HG03175 (cell line): ENCODE measurements at regions not wholly inside any gene's neighbourhood (a gene's known extent, or its start where the extent isn't known, plus 50 kb on each side); places are given as distances from the start of the nearest gene placed in this dataset.

Experiments used
- ATAC-seq: cut with Tn5 transposase; IDR thresholded peaks from one replicate; pipeline ENCODE4 v1.9.1; 2021; ENCODE audit warnings: mild to moderate bottlenecking, moderate library complexity; ENCODE audit not compliant: unreplicated experiment

- no peak for ATAC-seq
Measured at GRCh38 chr6:15780437-15780836, 117.6 kb upstream of the DTNBP1 start.

- ATAC-seq: no peak
Measured at GRCh38 chr6:15779726-15780125, 116.9 kb upstream of the DTNBP1 start.

GRCh38 chr6:15776458-15776980, 113.7 kb upstream of the DTNBP1 start:
- peak; percentile 68 for ATAC-seq

- no peak for ATAC-seq
Measured at GRCh38 chr6:15775741-15776140, 112.9 kb upstream of the DTNBP1 start.

DNA sequence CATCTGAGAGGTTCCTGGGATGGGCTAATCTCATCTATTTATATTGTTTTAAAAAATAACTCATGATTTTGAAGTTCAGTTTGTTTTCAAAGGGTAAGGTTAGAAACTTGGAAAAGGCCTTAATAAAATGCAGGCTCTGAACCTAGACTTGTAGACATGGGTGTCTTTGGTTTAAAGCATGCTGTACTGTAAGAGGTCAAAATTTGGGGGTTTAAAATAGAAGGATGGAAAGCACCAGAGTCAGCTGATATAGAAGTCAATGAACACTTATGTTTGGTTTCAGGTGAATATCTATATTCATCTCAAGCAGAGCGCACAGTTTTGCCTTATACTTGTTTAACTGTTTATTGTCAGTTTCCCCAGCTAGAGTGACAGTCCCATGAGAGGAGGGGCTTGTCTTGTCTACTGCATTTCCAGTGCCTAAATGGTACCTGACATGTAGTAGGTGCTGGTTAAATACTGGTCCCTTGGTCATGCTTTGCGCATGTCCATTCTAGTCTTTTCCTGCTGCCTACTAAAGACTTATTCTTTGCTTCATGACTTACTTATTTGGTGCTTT, 112.3 kb upstream of the DTNBP1 start:
- no peak for ATAC-seq

DNA sequence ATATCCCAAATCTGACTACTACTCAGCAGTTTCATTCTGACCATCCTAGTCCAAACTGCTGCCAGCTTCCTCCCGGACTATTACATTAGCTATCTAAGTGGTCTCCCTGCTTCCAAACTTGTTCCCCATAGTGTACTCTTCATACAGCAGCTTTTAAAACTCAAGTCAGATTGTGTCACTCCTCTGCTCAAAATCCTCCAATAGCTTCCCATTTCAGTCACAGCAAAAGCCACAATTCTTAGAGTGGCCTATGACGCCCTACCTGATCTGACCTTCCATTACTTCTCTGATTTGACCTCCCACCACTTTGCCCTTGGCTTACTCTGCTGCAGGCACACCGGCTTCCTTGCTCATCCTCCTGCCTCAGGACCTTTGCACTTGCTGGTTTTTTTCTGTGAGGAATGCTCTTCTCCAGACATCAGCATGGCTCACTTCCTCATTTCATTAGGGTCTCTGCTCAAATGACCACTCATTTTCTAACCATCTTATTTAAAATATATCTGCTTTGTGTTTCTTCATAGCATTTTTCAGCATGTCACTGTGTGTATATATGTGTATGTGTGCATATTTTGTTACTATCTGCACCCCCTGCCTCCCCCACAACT, 111.1 kb upstream of the DTNBP1 start:
- ATAC-seq: no peak

DNA sequence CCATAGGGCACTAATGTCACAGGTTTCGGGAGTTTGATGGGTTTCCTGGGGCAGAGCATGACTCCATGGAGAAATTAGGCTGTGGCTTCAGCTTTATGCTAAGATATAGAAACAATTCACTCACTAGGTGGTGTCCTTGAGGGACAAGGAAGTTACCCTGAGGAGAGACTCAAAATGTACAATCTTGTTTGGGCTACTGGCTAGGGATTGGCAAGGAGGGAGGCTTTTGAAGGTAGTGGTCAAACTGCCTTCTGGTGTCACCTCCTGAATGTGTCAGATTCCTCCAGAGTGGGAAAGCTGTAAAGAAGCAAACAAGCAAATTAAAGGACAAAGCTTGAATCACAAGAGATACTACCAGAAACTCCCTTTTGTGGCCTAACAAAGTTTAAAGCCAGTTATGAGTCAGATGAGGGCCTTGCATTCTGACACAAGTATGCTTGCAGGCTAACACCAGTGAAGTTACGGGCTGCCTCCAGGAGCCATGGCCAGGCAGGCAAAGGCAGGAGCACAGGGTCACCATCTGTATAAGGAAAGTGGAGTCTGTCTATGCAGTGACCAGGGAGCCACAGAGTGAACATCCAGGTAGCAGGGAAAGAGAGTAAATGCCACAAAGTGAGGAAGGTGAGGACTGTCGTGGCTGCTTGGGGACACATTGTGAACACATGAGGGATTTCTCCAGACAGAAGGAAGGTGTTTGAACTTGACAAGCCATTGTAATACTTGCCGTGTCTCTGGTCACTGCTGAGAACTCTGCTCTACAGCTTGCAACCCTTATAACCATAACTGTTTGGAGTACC, 107.7 kb upstream of the DTNBP1 start:
- peak; percentile 74 for ATAC-seq

- no peak for ATAC-seq
Measured at GRCh38 chr6:15769511-15770018, 106.7 kb upstream of the DTNBP1 start.

GRCh38 chr6:15768999-15769398, 106.2 kb upstream of the DTNBP1 start:
- no peak for ATAC-seq

GRCh38 chr6:15763837-15764236, 101.0 kb upstream of the DTNBP1 start:
- ATAC-seq: no peak

- no peak for ATAC-seq
Measured at GRCh38 chr6:15763364-15763763, 100.5 kb upstream of the DTNBP1 start.

DNA sequence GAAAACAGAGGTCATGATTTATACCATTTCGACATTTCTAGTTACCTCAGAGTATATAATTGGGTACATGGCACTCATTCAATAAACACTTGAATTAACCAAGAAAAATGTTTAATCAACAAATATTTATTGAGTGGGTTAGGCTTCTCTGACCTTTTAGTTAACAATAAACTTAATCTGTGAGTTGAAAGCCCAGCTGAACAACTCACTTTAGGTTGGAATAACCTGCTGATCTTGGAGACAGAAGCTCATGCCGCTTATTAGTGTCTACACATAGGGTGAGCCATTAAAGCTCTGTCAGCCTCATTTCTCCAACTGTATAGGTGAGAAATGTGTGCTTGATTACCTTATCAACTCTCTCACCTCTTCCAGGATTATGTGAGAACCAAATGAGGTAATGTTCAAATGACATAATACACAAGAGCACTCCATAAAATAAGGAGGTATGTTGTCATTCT, 98.2 kb upstream of the DTNBP1 start:
- ATAC-seq: no peak

DNA sequence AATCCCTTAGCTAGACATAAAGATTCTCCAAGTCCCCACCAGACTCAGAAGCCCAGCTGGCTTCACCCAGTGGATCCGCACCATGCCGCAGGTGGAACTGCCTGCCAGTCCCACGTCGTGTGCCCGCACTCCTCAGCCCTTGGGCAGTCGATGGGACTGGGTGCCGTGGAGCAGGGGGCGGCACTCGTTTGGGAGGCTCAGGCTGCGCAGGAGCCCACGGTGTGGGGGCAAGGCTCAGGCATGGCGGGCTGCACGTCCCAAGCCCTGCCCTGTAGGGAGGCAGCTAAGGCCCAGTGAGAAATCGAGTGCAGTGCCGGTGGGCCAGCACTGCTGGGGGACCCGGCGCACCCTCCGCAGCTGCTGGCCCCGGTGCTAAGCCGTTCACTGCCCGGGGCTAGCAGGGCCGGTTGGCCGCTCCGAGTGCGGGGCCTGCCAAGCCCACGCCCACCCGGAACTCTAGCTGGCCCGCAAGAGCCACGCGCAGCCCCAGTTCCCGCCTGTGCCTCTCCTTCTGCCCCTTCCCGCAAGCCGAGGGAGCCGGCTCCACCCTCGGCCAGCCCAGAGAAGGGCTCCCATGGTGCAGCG, 95.9 kb upstream of the DTNBP1 start:
- ATAC-seq: no peak

DNA sequence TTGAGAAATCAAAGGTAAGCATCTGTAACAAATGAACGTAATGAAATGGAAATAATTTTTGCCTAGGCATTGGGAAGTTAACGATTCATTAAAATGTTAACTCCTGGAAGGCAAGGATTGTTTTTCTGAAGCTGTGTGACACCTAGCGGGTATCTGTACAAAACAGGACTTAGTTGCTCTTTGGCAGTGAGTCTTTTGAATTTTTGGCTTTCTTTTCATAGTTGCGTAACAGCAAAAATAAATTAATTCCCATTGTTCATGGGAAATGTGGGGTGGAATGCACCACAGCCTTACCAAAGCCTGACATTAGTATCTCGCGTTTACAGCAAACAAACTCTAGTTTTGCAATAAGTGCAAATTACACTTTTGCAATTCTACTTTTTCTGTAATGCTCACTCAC, 92.7 kb upstream of the DTNBP1 start:
- no peak for ATAC-seq

DNA sequence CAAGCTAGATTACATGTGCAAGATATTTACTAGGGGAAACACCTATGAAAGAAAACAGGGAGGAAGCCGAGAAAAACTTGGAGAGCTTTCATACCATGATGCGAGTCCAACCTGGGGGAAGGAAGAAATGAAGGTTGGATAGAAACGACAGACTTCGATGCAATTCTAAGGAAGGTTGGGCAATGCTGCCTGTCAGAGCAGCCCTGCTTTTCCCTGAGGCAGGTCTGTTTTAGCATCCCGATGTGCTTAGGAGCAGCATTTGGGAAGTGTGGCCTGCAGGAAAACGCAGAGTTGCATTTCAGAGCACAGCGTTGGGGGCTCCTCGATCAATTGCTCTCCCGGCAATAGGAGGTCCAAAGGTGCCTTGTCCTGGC, 91.9 kb upstream of the DTNBP1 start:
- ATAC-seq: no peak

DNA sequence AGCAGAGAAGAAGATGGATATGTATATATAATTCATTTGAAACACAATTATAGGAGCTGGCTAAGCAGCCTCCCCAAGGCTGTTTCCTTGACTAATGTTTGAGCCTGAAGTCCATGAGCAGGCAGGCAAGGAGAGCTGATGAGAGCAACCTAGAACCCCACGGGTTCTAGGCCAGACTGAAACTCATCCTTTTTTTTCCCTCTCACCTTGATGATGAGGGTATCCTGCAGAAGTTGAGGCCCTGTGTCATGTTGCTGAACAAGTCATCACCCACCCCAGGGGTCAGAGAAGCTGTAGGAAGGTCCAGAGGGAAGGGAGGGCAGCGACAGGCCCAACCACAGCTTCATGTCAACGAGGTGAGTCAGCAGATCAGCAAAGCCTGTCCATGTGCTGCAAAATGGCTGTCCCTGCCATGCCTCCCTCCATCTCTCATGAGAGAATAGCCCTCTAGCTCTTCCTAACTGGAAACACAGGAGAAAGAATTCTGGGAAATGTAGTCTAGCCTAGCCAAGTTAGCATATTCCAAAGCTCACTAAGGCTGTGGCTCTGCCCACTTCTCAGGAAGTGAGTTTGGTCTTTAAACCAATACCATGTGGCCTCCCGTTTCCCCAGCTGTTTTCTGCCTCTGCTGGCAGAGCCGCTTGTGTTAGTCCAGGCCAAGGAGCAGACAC, 91.3 kb upstream of the DTNBP1 start:
- no peak for ATAC-seq

DNA sequence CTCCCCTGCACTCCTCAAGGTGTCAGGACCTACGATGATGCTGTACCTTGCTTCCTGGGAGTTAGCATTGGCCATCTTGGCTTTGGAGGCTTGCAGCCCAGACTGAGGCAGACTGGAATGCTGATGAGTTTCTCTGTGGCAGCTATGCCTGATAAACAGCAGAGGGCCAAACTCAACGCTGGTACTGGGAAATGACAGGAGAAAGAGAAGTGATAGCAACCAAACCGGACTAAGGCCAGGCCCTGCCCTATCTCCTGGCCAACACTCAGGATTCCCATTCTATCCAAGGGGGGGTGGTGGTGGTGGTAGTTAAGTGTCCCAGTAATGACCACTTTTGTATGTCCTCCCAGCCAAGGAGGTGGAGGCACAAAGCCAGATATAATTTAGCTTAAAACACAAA, 90.0 kb upstream of the DTNBP1 start:
- ATAC-seq: no peak

GRCh38 chr6:15751721-15752350, 89.0 kb upstream of the DTNBP1 start:
- no peak for ATAC-seq

DNA sequence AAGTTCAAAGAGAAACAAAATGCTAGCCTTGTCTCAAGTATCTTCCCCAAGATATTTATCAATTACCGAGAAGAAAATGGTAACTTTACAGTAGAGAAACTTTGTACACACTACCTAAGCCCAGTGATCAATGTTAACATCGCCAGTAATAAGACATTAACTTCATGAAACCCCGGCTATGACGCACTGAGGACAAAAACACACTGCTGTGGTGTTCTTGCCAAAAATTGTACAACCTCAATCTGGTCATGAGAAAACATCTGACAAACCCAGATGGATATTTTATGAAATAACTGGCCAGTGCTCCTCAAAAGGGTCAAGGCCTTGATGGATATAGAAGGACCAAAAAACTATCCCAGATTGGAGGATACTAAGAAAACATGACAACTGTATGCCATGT, 85.5 kb upstream of the DTNBP1 start:
- ATAC-seq: no peak

DNA sequence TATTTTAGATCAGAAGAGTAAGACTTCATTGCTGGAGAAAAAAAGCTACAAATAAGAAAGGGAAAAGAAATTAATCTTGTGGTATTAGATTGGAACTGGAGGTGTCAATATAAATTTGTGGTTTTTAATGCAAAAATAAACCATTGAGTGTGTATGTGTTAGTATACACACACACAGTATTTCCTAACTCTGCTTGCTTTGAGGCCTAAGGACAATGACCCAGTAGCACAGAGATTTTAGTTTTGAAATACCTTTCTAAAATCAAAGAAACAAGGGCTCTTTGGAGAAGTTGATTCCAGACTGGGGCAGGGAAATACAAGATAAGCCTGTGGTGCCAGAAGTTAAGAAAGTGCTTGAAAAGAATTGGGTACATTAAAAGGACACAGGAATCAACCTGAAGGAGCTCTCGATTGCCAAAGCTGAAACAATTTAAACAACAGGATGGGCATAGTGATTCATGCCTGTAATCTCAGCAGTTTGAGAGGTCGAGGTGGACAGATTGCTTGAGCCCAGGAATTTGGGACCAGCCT, 84.6 kb upstream of the DTNBP1 start:
- no peak for ATAC-seq
